Mesendoderm (in vitro differentiated cells): ENCODE measurements at regions not wholly inside any gene's neighbourhood (a gene's known extent, or its start where the extent isn't known, plus 50 kb on each side); places are given as distances from the start of the nearest gene placed in this dataset.

ENCODE experiments used
- DNase-seq: peaks from one replicate; pipeline ENCODE4 v3.0.0; 2013
- H2AK5ac ChIP-seq: 2 replicates; pipeline ENCODE4 v1.6.1; 2013; ENCODE audit warnings: low read length, inconsistent platforms
- H2BK120ac ChIP-seq: 2 replicates; pipeline ENCODE4 v1.6.1; 2013; ENCODE audit warnings: low read depth, mild to moderate bottlenecking, low read length, moderate library complexity, mixed read lengths
- H2BK15ac ChIP-seq: replicated peaks from 2 replicates; pipeline ENCODE4 v1.6.1; 2013; ENCODE audit warnings: low read depth, mild to moderate bottlenecking, moderate library complexity
- H2BK5ac ChIP-seq: 2 replicates; pipeline ENCODE4 v1.6.1; 2013; ENCODE audit warnings: low read length, inconsistent platforms
- H3K18ac ChIP-seq: 2 replicates; pipeline ENCODE4 v1.6.1; 2013; ENCODE audit warnings: mild to moderate bottlenecking, low read length, mixed read lengths
- H3K23ac ChIP-seq: one replicate; pipeline ENCODE4 v1.6.1; 2013; ENCODE audit warnings: low read length
- H3K27ac ChIP-seq: 2 replicates; pipeline ENCODE4 v1.5.1; 2013; ENCODE audit warnings: low read depth, mild to moderate bottlenecking, inconsistent platforms, low read length, moderate library complexity
- H3K27me3 ChIP-seq: 2 replicates; pipeline ENCODE4 v1.6.1; 2013; ENCODE audit warnings: low read length, control low read depth, mild to moderate bottlenecking, inconsistent platforms; ENCODE audit not compliant: insufficient read depth, poor library complexity
- H3K36me3 ChIP-seq: 2 replicates; pipeline ENCODE4 v1.6.1; 2013; ENCODE audit warnings: low read length, inconsistent platforms; ENCODE audit not compliant: control insufficient read depth, insufficient read depth
- H3K4ac ChIP-seq: one replicate; pipeline ENCODE4 v1.6.1; 2013; ENCODE audit warnings: low read depth, mild to moderate bottlenecking, low read length, moderate library complexity
- H3K4me1 ChIP-seq: 2 replicates; pipeline ENCODE4 v1.6.1; 2013; ENCODE audit warnings: low read depth, low read length, inconsistent platforms; ENCODE audit not compliant: control insufficient read depth
- H3K4me2 ChIP-seq: 2 replicates; pipeline ENCODE4 v1.6.1; 2013; ENCODE audit warnings: low read length
- H3K4me3 ChIP-seq: 2 replicates; pipeline ENCODE4 v1.5.1; 2013; ENCODE audit warnings: mild to moderate bottlenecking, low read length
- H3K56ac ChIP-seq: one replicate; pipeline ENCODE4 v1.6.1; 2013; ENCODE audit warnings: low read length
- H3K79me1 ChIP-seq: 2 replicates; pipeline ENCODE4 v1.6.1; 2013; ENCODE audit warnings: low read length, inconsistent platforms
- H3K79me2 ChIP-seq: 2 replicates; pipeline ENCODE4 v1.6.1; 2013; ENCODE audit warnings: mild to moderate bottlenecking, low read length; ENCODE audit not compliant: control insufficient read depth, insufficient read depth
- H3K9ac ChIP-seq: 2 replicates; pipeline ENCODE4 v1.6.1; 2013; ENCODE audit warnings: low read length, inconsistent platforms
- H4K5ac ChIP-seq: one replicate; pipeline ENCODE4 v1.6.1; 2013; ENCODE audit warnings: low read length
- H4K8ac ChIP-seq: one replicate; pipeline ENCODE4 v1.6.1; 2013; ENCODE audit warnings: low read depth, mild to moderate bottlenecking, control low read depth, low read length, moderate library complexity
- WGBS: extraction: QIAGEN DNeasy Blood & Tissue Kit; methylation state at CpG from one replicate; pipeline ENCODE4 v1.1.7; 2013; ENCODE audit warnings: low lambda C conversion rate, missing lambda C conversion rate; ENCODE audit not compliant: insufficient coverage; ENCODE audit errors: extremely low coverage; 5-methylcytosine and 5-hydroxymethylcytosine counted together

DNA sequence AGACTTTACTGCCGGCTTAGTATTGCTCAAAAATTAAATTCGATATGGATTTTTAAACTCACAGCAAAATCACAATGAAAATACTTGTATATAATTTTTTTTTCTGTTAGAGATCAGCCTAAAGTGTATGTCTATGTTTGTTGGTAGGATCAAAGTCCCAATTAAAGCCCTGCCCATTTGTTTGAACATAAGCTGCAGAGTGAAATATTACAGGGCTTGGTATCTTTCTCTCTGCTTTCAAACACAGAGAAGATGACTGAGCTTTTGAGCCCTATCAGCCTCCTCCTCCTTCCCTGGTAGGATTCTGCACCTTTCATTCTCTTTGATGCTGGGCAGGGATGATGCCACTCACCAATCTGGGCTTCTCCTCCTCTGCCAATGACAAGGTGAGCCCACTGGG, 345.4 kb downstream of the PPP1R2C start:
- Histone ChIP-seq H4K8ac (no peak overlapping the region), H3K4me3 (no peak overlapping the region), H3K4me2 (no peak overlapping the region), H4K5ac (no peak overlapping the region), H3K79me1 (no peaks in the 10 kb centered on the region), H2AK5ac (no peak overlapping the region), H3K36me3 (no peaks in the 10 kb centered on the region), H2BK120ac (no peak overlapping the region), H3K23ac (no peak overlapping the region), H3K4me1 (no peaks in the 10 kb centered on the region), H3K79me2 (no peaks in the 10 kb centered on the region), H3K27ac (no peak overlapping the region), H3K27me3 (no peaks in the 10 kb centered on the region), H3K56ac (no peak overlapping the region), H3K9ac (no peak overlapping the region), H2BK5ac (no peak overlapping the region), H2BK15ac (no peak overlapping the region), H3K18ac (no peak overlapping the region), H3K4ac (no peak overlapping the region)
- no peak for DNase-seq
- WGBS: no CpG with 5 or more reads among the region's 2 CpGs

DNA sequence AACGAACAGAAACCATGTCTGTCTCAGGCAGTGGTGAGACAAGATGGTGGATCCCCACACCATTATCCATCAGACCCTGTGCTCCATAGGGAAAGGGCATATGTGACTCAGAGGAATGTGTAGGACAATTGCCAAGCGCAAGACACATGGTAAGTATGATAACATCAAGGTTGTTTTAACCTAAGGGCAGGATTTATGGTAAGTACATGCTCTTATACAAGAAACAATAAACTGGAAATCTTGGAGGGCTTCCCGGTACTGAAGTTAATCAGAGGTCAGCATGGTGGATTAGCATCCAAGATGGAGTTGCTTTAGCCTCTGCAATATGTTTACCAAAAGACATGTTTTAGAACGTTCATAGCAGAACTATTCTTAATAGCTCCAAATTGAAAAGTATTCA, 355.0 kb downstream of the PPP1R2C start:
- no peak overlapping the region for H3K4me2 ChIP-seq
- no peak overlapping the region for H2BK120ac ChIP-seq
- no peak overlapping the region for H3K27ac ChIP-seq
- H3K56ac ChIP-seq: no peak overlapping the region
- H2BK15ac ChIP-seq: no peak overlapping the region
- DNase-seq: no peak
- H3K79me2 ChIP-seq: no peaks in the 10 kb centered on the region
- H4K8ac ChIP-seq: no peak overlapping the region
- no CpG with 5 or more reads among the region's 4 CpGs for WGBS
- no peak overlapping the region for H4K5ac ChIP-seq
- no peak overlapping the region for H2BK5ac ChIP-seq
- no peak overlapping the region for H2AK5ac ChIP-seq
- H3K4me1 ChIP-seq: no peaks in the 10 kb centered on the region
- H3K9ac ChIP-seq: no peak overlapping the region
- no peaks in the 10 kb centered on the region for H3K27me3 ChIP-seq
- H3K79me1 ChIP-seq: no peaks in the 10 kb centered on the region
- no peak overlapping the region for H3K4ac ChIP-seq
- H3K23ac ChIP-seq: no peak overlapping the region
- no peaks in the 10 kb centered on the region for H3K36me3 ChIP-seq
- H3K18ac ChIP-seq: no peak overlapping the region
- no peak overlapping the region for H3K4me3 ChIP-seq

DNA sequence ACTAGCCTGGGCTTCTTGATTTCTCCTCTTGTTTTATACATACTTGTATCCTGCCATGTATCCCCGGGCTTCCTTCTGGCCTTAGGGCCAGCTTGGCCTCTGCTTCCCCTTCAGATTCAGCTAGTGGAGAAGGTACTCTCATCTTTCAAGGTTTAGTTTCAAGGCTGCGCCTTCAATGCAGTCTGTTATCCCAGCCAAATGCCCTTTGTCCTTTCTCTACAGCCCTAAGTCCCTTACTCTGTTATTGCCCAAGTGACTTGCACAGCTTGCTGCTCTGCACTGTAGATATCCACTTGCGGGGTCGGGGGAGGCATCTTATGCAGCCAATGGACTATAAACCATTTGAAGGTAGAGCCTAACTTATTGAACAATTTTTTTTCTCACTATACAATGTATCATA, 357.5 kb downstream of the PPP1R2C start:
- no peak overlapping the region for H3K9ac ChIP-seq
- H2BK5ac ChIP-seq: no peak overlapping the region
- H4K5ac ChIP-seq: no peak overlapping the region
- no peak overlapping the region for H3K4me3 ChIP-seq
- H3K4me1 ChIP-seq: no peaks in the 10 kb centered on the region
- H3K36me3 ChIP-seq: no peaks in the 10 kb centered on the region
- no peak overlapping the region for H2AK5ac ChIP-seq
- no CpG with 5 or more reads among the region's 4 CpGs for WGBS
- no peak overlapping the region for H3K23ac ChIP-seq
- no peak overlapping the region for H3K4me2 ChIP-seq
- H4K8ac ChIP-seq: no peak overlapping the region
- H3K79me2 ChIP-seq: no peaks in the 10 kb centered on the region
- no peak overlapping the region for H2BK15ac ChIP-seq
- H3K56ac ChIP-seq: no peak overlapping the region
- no peak for DNase-seq
- no peak overlapping the region for H3K4ac ChIP-seq
- no peaks in the 10 kb centered on the region for H3K79me1 ChIP-seq
- no peak overlapping the region for H3K18ac ChIP-seq
- H3K27ac ChIP-seq: no peak overlapping the region
- H3K27me3 ChIP-seq: no peaks in the 10 kb centered on the region
- no peak overlapping the region for H2BK120ac ChIP-seq

DNA sequence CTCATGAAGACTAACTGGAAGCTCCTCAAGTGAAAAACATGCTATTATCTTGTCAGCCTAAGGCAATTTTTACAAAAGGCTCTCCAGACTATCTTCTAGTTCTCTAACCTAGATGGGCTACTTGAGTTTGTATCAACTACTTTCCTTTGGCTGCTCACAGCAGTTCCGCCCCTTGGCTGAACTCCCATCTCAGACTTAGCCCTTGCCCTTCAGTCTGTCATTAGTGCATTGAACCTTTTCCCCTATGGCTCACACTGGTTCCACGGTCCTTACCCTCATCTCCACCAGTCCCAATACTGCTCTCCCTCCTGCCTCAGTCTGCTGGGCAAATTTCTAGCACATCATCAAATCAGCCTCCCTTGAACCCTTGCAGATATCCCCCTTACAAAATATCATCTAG, 362.3 kb downstream of the PPP1R2C start:
- H3K4me1 ChIP-seq: no peaks in the 10 kb centered on the region
- H2BK15ac ChIP-seq: no peak overlapping the region
- H3K27ac ChIP-seq: no peak overlapping the region
- no peaks in the 10 kb centered on the region for H3K27me3 ChIP-seq
- no peak overlapping the region for H2BK120ac ChIP-seq
- H4K5ac ChIP-seq: no peak overlapping the region
- H2AK5ac ChIP-seq: no peak overlapping the region
- no peak overlapping the region for H3K23ac ChIP-seq
- no peak overlapping the region for H2BK5ac ChIP-seq
- DNase-seq: no peak
- no CpG with 5 or more reads among the region's 2 CpGs for WGBS
- no peaks in the 10 kb centered on the region for H3K79me2 ChIP-seq
- H3K36me3 ChIP-seq: no peaks in the 10 kb centered on the region
- H3K56ac ChIP-seq: no peak overlapping the region
- H3K4me2 ChIP-seq: no peak overlapping the region
- H3K4me3 ChIP-seq: no peak overlapping the region
- no peak overlapping the region for H4K8ac ChIP-seq
- H3K4ac ChIP-seq: no peak overlapping the region
- no peak overlapping the region for H3K9ac ChIP-seq
- no peak overlapping the region for H3K18ac ChIP-seq
- H3K79me1 ChIP-seq: no peaks in the 10 kb centered on the region

DNA sequence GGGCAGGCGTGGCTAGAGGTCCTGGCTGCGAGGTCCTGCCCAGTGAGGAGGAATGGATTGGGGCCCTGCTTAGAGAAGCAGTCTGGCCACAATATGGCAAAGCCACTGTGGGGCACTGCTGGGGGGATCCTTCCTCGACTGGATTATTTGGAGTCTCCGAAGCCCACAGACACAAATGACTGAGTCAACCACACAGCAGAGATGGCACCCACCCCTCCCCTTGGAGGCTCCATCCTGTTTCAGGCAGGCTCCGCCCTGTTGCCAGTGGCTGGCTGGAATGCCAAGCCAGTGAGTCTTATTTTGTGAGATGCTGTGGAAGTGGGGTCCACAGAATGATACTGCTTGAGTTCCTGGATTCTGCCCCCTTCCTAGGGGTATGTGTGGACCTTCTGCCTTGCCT, 363.9 kb downstream of the PPP1R2C start:
- H3K56ac ChIP-seq: no peak overlapping the region
- no peak overlapping the region for H2BK5ac ChIP-seq
- no peak overlapping the region for H3K4me2 ChIP-seq
- no peak overlapping the region for H3K27ac ChIP-seq
- no peak for DNase-seq
- H3K4me1 ChIP-seq: no peaks in the 10 kb centered on the region
- H3K18ac ChIP-seq: no peak overlapping the region
- H2BK15ac ChIP-seq: no peak overlapping the region
- no peak overlapping the region for H3K4me3 ChIP-seq
- no CpG with 5 or more reads among the region's 5 CpGs for WGBS
- no peaks in the 10 kb centered on the region for H3K79me1 ChIP-seq
- H2BK120ac ChIP-seq: no peak overlapping the region
- no peak overlapping the region for H4K8ac ChIP-seq
- no peaks in the 10 kb centered on the region for H3K36me3 ChIP-seq
- no peak overlapping the region for H3K23ac ChIP-seq
- no peaks in the 10 kb centered on the region for H3K27me3 ChIP-seq
- no peak overlapping the region for H4K5ac ChIP-seq
- no peak overlapping the region for H2AK5ac ChIP-seq
- no peaks in the 10 kb centered on the region for H3K79me2 ChIP-seq
- no peak overlapping the region for H3K4ac ChIP-seq
- H3K9ac ChIP-seq: no peak overlapping the region

DNA sequence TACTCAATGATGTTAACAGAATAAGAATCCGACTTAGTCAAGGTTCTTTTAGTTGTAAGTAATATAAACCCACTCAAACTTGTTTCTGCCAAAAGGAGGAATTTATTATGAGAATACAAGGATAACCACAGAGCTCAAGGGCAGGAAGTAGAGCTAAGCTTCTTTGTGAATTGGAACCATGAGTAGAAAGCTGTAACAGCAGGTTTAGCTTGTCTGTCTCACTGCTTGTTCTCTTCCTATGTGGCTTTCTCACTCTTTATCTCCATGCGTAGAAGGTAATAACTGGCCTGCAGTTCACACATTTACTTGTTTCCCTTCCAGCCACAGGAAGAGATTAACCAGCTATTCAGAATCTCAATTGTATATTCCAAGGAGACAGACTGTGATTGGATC, 378.3 kb downstream of the PPP1R2C start:
- Histone ChIP-seq H2AK5ac (no peak overlapping the region), H4K5ac (no peak overlapping the region), H3K56ac (no peak overlapping the region), H3K79me1 (no peaks in the 10 kb centered on the region), H3K4me1 (no peaks in the 10 kb centered on the region), H3K79me2 (no peaks in the 10 kb centered on the region), H3K4me3 (no peak overlapping the region), H4K8ac (no peak overlapping the region), H2BK5ac (no peak overlapping the region), H3K4me2 (no peak overlapping the region), H2BK120ac (no peak overlapping the region), H3K4ac (no peak overlapping the region), H3K27ac (peak overlapping the region; percentile 88), H3K9ac (no peak overlapping the region), H3K27me3 (no peaks in the 10 kb centered on the region), H2BK15ac (no peak overlapping the region), H3K23ac (no peak overlapping the region), H3K18ac (no peak overlapping the region), H3K36me3 (no peaks in the 10 kb centered on the region)
- no CpG with 5 or more reads among the region's 2 CpGs for WGBS
- peak; percentile 81 for DNase-seq
